Right lobe of liver (tissue), 6 donors: ENCODE measurements at regions not wholly inside any gene's neighbourhood (a gene's known extent, or its start where the extent isn't known, plus 50 kb on each side); places are given as distances from the start of the nearest gene placed in this dataset.

ENCODE experiments used
- ATAC-seq, 4 donors: fragments of 200-7000 bp; cut with Tn5 transposase; one replicate each; pipeline ENCODE4 v1.9.1; 2020; ENCODE audit warnings: mild to moderate bottlenecking in 4 of 4, moderate library complexity in 4 of 4
- DNase-seq, 3 donors: peaks; one replicate each; pipeline ENCODE4 v3.0.0-alpha.2; 2020
- H3K27ac ChIP-seq, 3 donors: fragments of 200-600 bp; one replicate each; pipeline ENCODE4 v1.8.0; 2022
- H3K27me3 ChIP-seq, 2 donors: fragments of 200-600 bp; one replicate each; pipeline ENCODE4 v1.8.0; 2022
- H3K36me3 ChIP-seq, 4 donors: fragments of 200-600 bp; sonication (generic) in 1 of 4; one replicate each; pipeline versions ENCODE4 v1.5.1 to v1.8.0; 2017 to 2022; ENCODE audit warnings: control low read depth in 1 of 4
- H3K4me1 ChIP-seq, 4 donors: fragments of 200-600 bp; sonication (generic) in 1 of 4; one replicate each; pipeline versions ENCODE4 v1.5.1 to v1.8.0; 2017 to 2022; ENCODE audit warnings: control low read depth in 1 of 4
- H3K4me3 ChIP-seq, 3 donors: fragments of 200-600 bp; one replicate each; pipeline ENCODE4 v1.8.0; 2022
- H3K9me3 ChIP-seq, 4 donors: fragments of 200-600 bp; sonication (generic) in 1 of 4; one replicate each; pipeline versions ENCODE4 v1.5.1 to v1.8.0; 2017 to 2022; ENCODE audit warnings: control low read depth in 1 of 4
- POLR2A ChIP-seq: fragments of 450-650 bp; IDR thresholded peaks from one replicate; pipeline ENCODE4 v1.6.1; 2017; ENCODE audit warnings: antibody characterized with exemption, mild to moderate bottlenecking
- WGBS: methylation state at CpG from one replicate; pipeline ENCODE4 v1.1.6; 2018; ENCODE audit warnings: low coverage, low lambda C conversion rate; ENCODE audit not compliant: insufficient coverage; ENCODE audit errors: missing lambda C conversion rate; 5-methylcytosine and 5-hydroxymethylcytosine counted together
- intact Hi-C, 2 donors: fragments of 100-400 bp; cut with DNase I; formaldehyde crosslinking; loops; one replicate each; pipeline versions ENCODE4 v1.11.2 to v1.14.1; 2022
- TF ChIP-seq, protein P1 (sequence below), 4 donors: fragments of 200-600 bp in 3 of 4; fragments of 450-650 bp in 1 of 4; IDR thresholded peaks; one replicate each; pipeline versions ENCODE4 v1.5.1 to v1.8.0; 2016 to 2022; ENCODE audit warnings: antibody characterized with exemption in 4 of 4, mild to moderate bottlenecking in 2 of 4
- donor health status: DM: no; HTN: yes; CAD: no.
- donor health status: DM: no; HTN: no; CAD: no.
- donor health status: DM: no; HTN: no; CAD: no.
- donor health status: DM: no; HTN: yes; CAD: no.
- donor health status: DM: no; HTN: yes; CAD: no.

DNA sequence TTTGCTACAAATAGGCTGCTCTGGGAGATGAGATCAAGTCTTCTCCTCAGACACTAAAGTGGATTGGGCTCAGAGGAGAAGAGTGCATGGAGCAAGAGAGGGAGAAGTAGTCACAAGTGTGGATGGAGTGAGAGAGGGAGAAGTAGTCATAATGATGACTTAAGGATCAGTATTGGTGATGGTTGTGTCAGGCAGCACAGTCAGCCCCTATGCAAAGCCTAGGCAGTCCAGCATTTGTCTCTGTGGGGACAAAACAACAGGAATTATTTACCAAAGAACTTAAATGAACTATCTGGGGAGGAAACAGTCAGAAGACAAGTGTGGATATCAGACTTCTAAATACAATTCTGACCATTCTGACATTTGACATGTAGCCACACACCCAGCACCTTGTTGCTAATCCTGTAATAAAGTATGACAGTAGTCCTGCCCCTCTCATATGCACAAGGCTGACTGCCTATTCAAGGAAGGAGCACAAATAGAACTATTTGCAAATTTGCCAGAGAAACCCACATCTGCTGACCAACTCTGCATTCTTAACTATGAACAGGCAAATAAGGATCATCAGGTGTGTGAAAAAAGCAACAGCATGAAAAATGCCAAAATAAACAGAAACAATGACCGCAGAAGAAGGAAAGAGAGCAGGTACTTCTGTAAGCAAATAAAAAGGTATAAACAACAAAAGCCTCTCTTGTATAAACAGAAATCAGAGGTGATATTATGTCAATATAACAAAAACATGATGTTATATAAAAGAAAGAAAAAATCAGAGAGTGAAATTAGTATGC is 1597.9 kb upstream of the ACVR2A start:
- Histone ChIP-seq H3K4me1 (peaks cover 0 to 6% (median 0%) of the 10 kb centered on the region in 4 donors), H3K36me3 (no peaks in the 10 kb centered on the region), H3K27me3 (no peaks in the 10 kb centered on the region), H3K9me3 (no peaks in the 10 kb centered on the region), H3K4me3 (no peak overlapping the region), H3K27ac (no peak overlapping the region)
- intact Hi-C loops: no loop called here
- TF ChIP-seq POLR2A: no peak
- TF ChIP-seq, protein P1, sequence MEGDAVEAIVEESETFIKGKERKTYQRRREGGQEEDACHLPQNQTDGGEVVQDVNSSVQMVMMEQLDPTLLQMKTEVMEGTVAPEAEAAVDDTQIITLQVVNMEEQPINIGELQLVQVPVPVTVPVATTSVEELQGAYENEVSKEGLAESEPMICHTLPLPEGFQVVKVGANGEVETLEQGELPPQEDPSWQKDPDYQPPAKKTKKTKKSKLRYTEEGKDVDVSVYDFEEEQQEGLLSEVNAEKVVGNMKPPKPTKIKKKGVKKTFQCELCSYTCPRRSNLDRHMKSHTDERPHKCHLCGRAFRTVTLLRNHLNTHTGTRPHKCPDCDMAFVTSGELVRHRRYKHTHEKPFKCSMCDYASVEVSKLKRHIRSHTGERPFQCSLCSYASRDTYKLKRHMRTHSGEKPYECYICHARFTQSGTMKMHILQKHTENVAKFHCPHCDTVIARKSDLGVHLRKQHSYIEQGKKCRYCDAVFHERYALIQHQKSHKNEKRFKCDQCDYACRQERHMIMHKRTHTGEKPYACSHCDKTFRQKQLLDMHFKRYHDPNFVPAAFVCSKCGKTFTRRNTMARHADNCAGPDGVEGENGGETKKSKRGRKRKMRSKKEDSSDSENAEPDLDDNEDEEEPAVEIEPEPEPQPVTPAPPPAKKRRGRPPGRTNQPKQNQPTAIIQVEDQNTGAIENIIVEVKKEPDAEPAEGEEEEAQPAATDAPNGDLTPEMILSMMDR (IDR thresholded peaks at IDR 0.05): no peak
- ATAC-seq: peak in 3 of 4 donors; percentile 38 to 60 (median 49)
- WGBS: 0% methylated on average over 1 of the region's 1 CpG
- DNase-seq: no peak

DNA sequence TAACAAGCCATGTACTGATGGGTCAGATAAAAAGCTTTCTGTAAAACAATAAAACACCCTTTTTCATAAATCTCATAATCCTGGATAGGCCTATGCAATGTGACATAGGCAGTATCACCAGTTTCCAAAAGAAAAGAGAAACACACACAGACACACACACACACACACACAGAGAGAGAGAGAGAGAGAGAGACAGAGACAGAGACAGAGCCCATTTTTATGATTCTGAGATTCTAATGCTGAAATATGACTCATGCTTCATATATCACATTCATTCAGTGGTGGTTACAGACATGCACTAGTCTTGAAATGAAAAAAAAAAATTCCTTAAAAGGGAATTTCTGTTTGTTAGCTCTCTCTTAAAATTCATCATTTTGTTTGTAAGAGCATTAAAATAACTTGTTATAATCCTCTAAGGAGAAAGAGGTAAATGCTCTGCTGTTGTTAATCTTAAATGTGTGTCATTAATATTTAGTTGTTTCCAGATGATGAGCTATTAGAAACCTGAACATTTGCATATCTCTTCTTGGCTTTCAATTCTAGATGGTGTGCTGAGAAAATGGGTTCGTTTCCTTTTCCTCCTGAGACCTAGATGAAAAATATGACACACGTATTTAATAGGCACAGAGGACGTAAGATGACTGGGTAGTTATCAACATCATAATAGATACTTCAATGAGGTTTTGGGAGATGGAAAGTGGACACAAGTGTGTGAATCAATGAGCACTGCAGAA is 1598.7 kb upstream of the ACVR2A start:
- no peak overlapping the region for H3K27ac ChIP-seq

DNA sequence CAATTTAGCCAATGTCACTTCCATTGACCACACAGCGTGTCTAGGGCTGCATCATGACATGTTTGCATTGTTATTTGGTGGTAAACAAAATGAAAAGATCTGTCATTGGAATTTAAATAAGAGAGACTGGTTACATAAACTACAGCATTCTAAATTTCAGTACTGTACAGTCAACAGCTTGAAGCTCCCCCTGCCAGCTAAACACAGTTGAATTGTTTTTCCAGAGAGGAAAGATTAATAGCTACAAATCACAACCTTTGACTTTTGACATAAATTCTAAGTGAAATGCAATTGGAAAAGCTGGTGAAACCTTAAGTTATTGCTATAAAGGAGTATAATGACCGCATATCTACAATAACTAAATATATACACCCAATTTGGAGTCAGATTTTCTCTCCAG is 1600.0 kb upstream of the ACVR2A start:
- H3K27me3 ChIP-seq: no peaks in the 10 kb centered on the region
- DNase-seq (no peak), ATAC-seq (no peak)
- H3K4me1 ChIP-seq: peaks cover 0 to 6% (median 2%) of the 10 kb centered on the region in 4 donors
- intact Hi-C loops: no loop called here
- TF ChIP-seq, protein P1 (IDR thresholded peaks at IDR 0.05): no peak
- no peak for TF ChIP-seq POLR2A
- H3K36me3 ChIP-seq: no peaks in the 10 kb centered on the region
- 56% methylated on average over 2 of the region's 2 CpGs for WGBS
- H3K27ac ChIP-seq: no peak overlapping the region
- H3K4me3 ChIP-seq: no peak overlapping the region
- H3K9me3 ChIP-seq: no peaks in the 10 kb centered on the region

More for the DNA sequence above, 1598.7 kb upstream of the ACVR2A start:
- Histone ChIP-seq H3K36me3 (no peaks in the 10 kb centered on the region), H3K4me1 (peaks cover 0 to 6% (median 0%) of the 10 kb centered on the region in 4 donors), H3K4me3 (no peak overlapping the region), H3K27me3 (no peaks in the 10 kb centered on the region), H3K9me3 (no peaks in the 10 kb centered on the region)
- ATAC-seq (no peak), DNase-seq (no peak)
- 53% methylated on average over 3 of the region's 3 CpGs for WGBS
- TF ChIP-seq, protein P1 (IDR thresholded peaks at IDR 0.05): no peak
- no peak for TF ChIP-seq POLR2A
- intact Hi-C loops: no loop called here

DNA sequence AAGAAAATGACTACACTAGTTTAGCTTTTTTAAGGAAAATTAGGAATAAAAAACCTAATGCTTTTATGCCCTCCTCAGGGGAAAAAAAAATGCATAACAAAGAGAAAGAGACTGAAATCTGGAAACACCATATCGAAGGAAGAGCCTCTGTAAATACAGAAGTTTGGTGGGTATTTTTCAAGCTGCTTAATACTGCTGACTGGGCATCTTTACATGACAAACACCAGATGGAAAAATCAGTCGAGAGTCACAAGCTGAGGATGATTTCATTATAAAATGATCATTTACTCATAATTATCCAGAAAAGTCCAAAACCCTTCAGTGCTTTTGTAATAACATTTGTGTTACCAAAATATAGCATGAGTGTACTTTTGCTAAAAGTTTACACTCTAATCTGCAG is 1600.7 kb upstream of the ACVR2A start:
- intact Hi-C loops: no loop called here
- peaks cover 0 to 6% (median 2%) of the 10 kb centered on the region in 4 donors for H3K4me1 ChIP-seq
- no peak overlapping the region for H3K27ac ChIP-seq
- H3K27me3 ChIP-seq: no peaks in the 10 kb centered on the region
- no peaks in the 10 kb centered on the region for H3K36me3 ChIP-seq
- DNase-seq (no peak), ATAC-seq (no peak)
- H3K9me3 ChIP-seq: no peaks in the 10 kb centered on the region
- no peak overlapping the region for H3K4me3 ChIP-seq
- TF ChIP-seq, protein P1 (IDR thresholded peaks at IDR 0.05): no peak
- no peak for TF ChIP-seq POLR2A
- 33% methylated on average over 2 of the region's 2 CpGs for WGBS
